MM.1S (cell line): ENCODE measurements at regions not wholly inside any gene's neighbourhood (a gene's known extent, or its start where the extent isn't known, plus 50 kb on each side); places are given as distances from the start of the nearest gene placed in this dataset.

Source experiments
- CTCF ChIP-seq: fragments of 300-600 bp; sonication (generic); IDR thresholded peaks from 2 replicates; pipeline ENCODE4 v1.5.1; 2016; ENCODE audit warnings: antibody characterized with exemption, low read length, mixed read lengths
- EZH2 ChIP-seq: fragments of 300-600 bp; sonication (generic); optimal IDR thresholded peaks from 2 replicates; pipeline ENCODE3; 2017; ENCODE audit warnings: low read depth, mild to moderate bottlenecking, antibody characterized with exemption, low read length, mixed read lengths
- EZH2phosphoT487 ChIP-seq: fragments of 300-600 bp; sonication (generic); IDR thresholded peaks from 2 replicates; pipeline ENCODE4 v1.6.1; 2018; ENCODE audit warnings: antibody characterized with exemption, low read length

- TF ChIP-seq EZH2phosphoT487 = no peak
- no peak for TF ChIP-seq EZH2
- no peak for TF ChIP-seq CTCF
These were observed 263.1 kb downstream of the GUCY2F start for GRCh38 chrX:109218761-109219160.
